Mammary epithelial cell (primary cell): ENCODE measurements at regions not wholly inside any gene's neighbourhood (a gene's known extent, or its start where the extent isn't known, plus 50 kb on each side); places are given as distances from the start of the nearest gene placed in this dataset.

Experiments used
- EZH2 ChIP-seq: IDR thresholded peaks from 2 replicates; pipeline ENCODE4 v1.6.1; 2012; ENCODE audit warnings: low read length, inconsistent platforms, borderline replicate concordance
- TF ChIP-seq, protein P1 (sequence below), 2 donors: IDR thresholded peaks in 1 of 2; conservative IDR thresholded peaks in 1 of 2; 2 replicates each; pipeline ENCODE4 v1.5.1; 2011 to 2012; ENCODE audit warnings: inconsistent platforms in 2 of 2, low read length in 2 of 2, mild to moderate bottlenecking in 2 of 2, control low read depth in 1 of 2, low read depth in 1 of 2; ENCODE audit not compliant: insufficient read depth in 1 of 2; ENCODE audit errors: extremely low read depth in 1 of 2

GRCh38 chr2:9781252-9781651, 62.0 kb upstream of the TAF1B start:
- TF ChIP-seq, protein P1, sequence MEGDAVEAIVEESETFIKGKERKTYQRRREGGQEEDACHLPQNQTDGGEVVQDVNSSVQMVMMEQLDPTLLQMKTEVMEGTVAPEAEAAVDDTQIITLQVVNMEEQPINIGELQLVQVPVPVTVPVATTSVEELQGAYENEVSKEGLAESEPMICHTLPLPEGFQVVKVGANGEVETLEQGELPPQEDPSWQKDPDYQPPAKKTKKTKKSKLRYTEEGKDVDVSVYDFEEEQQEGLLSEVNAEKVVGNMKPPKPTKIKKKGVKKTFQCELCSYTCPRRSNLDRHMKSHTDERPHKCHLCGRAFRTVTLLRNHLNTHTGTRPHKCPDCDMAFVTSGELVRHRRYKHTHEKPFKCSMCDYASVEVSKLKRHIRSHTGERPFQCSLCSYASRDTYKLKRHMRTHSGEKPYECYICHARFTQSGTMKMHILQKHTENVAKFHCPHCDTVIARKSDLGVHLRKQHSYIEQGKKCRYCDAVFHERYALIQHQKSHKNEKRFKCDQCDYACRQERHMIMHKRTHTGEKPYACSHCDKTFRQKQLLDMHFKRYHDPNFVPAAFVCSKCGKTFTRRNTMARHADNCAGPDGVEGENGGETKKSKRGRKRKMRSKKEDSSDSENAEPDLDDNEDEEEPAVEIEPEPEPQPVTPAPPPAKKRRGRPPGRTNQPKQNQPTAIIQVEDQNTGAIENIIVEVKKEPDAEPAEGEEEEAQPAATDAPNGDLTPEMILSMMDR (conservative IDR thresholded peaks at IDR 0.05 in 1 of 2, IDR thresholded peaks at IDR 0.05 in 1 of 2; ENCODE audit: extremely low read depth in 1 of 2, insufficient read depth in 1 of 2, low read depth in 1 of 2, low read length in 2 of 2): no peak
- no peak for TF ChIP-seq EZH2
